HG03439 (cell line): ENCODE measurements at regions not wholly inside any gene's neighbourhood (a gene's known extent, or its start where the extent isn't known, plus 50 kb on each side); places are given as distances from the start of the nearest gene placed in this dataset.
"Not testable (repeated sequence)": the region's sequence is repeated elsewhere in the genome, so short reads cannot be mapped to it uniquely, and the experiment has no call there.

Experiments
- ATAC-seq: cut with Tn5 transposase; IDR thresholded peaks from one replicate; pipeline ENCODE4 v1.9.1; 2021; ENCODE audit warnings: mild to moderate bottlenecking, moderate library complexity; ENCODE audit not compliant: unreplicated experiment

GRCh38 chr1:58931024-58931423, 147.2 kb upstream of the JUN start:
- no peak for ATAC-seq

GRCh38 chr1:58931756-58932155, 147.9 kb upstream of the JUN start:
- no peak for ATAC-seq

GRCh38 chr1:58932859-58933598, 149.2 kb upstream of the JUN start:
- no peak for ATAC-seq

GRCh38 chr1:58933599-58933926, 149.7 kb upstream of the JUN start:
- no peak for ATAC-seq

GRCh38 chr1:58934706-58935105, 150.9 kb upstream of the JUN start:
- no peak for ATAC-seq

- no peak for ATAC-seq
Observed at GRCh38 chr1:58936973-58937372, 153.1 kb upstream of the JUN start.

- ATAC-seq = no peak
Observed at GRCh38 chr1:58939146-58939545, 155.3 kb upstream of the JUN start.

GRCh38 chr1:58939666-58940370, 156.0 kb upstream of the JUN start:
- ATAC-seq = no peak

- no peak for ATAC-seq
Observed at GRCh38 chr1:58941471-58942289, 157.8 kb upstream of the JUN start.

GRCh38 chr1:58942759-58943191, 158.9 kb upstream of the JUN start:
- ATAC-seq = no peak

- no peak for ATAC-seq
Observed at GRCh38 chr1:58943776-58944175, 159.9 kb upstream of the JUN start.

GRCh38 chr1:58944439-58944838, 160.6 kb upstream of the JUN start:
- no peak for ATAC-seq

GRCh38 chr1:58946390-58946789, 162.5 kb upstream of the JUN start:
- no peak for ATAC-seq

GRCh38 chr1:58948671-58949070, 164.8 kb upstream of the JUN start:
- no peak for ATAC-seq

GRCh38 chr1:58949551-58950220, 165.8 kb upstream of the JUN start:
- no peak for ATAC-seq

GRCh38 chr1:58950897-58951296, 167.1 kb upstream of the JUN start:
- no peak for ATAC-seq

GRCh38 chr1:58953951-58954350, 170.1 kb upstream of the JUN start:
- ATAC-seq = not testable (repeated sequence)

- not testable (repeated sequence) for ATAC-seq
Observed at GRCh38 chr1:58963287-58963686, 179.4 kb upstream of the JUN start.

GRCh38 chr1:58964428-58964827, 180.6 kb upstream of the JUN start:
- ATAC-seq = no peak

GRCh38 chr1:58964880-58965279, 181.0 kb upstream of the JUN start:
- ATAC-seq = no peak
